DOHH2 (cell line): ENCODE measurements at regions not wholly inside any gene's neighbourhood (a gene's known extent, or its start where the extent isn't known, plus 50 kb on each side); places are given as distances from the start of the nearest gene placed in this dataset.

Experiments
- H3F3A ChIP-seq: fragments of 200-600 bp; sonication (generic), shearing (Covaris generic); 2 replicates; pipeline ENCODE4 v1.6.0; 2016; ENCODE audit warnings: antibody characterized with exemption, mild to moderate bottlenecking; ENCODE audit not compliant: control insufficient read depth, insufficient read depth
- H3K27ac ChIP-seq: fragments of 200-600 bp; sonication (generic); 2 replicates; pipeline ENCODE4 v1.5.1; 2014; ENCODE audit warnings: low read depth, mild to moderate bottlenecking, low read length, moderate library complexity
- H3K27me3 ChIP-seq: fragments of 200-600 bp; sonication (generic); 2 replicates; pipeline ENCODE4 v1.6.1; 2014; ENCODE audit warnings: mild to moderate bottlenecking, low read length, mixed read lengths; ENCODE audit not compliant: control insufficient read depth
- H3K36me3 ChIP-seq: fragments of 200-600 bp; sonication (generic); 2 replicates; pipeline ENCODE4 v1.6.1; 2014; ENCODE audit warnings: mild to moderate bottlenecking, low read length, moderate library complexity, mixed read lengths; ENCODE audit not compliant: control insufficient read depth
- H3K4me1 ChIP-seq: fragments of 200-600 bp; sonication (generic); 2 replicates; pipeline ENCODE4 v1.6.1; 2014; ENCODE audit warnings: mild to moderate bottlenecking, low read length, mixed read lengths; ENCODE audit not compliant: control insufficient read depth
- H3K4me2 ChIP-seq: fragments of 200-600 bp; sonication (generic); 2 replicates; pipeline ENCODE4 v1.6.0; 2014; ENCODE audit warnings: mild to moderate bottlenecking, low read length, moderate library complexity
- H3K4me3 ChIP-seq: fragments of 200-600 bp; sonication (generic); 2 replicates; pipeline ENCODE4 v1.5.1; 2014; ENCODE audit warnings: mild to moderate bottlenecking, low read length, mixed read lengths
- H3K79me2 ChIP-seq: fragments of 200-600 bp; sonication (generic); 2 replicates; pipeline ENCODE4 v1.6.1; 2014; ENCODE audit warnings: mild to moderate bottlenecking, low read length, mixed read lengths; ENCODE audit not compliant: control insufficient read depth
- H3K9me2 ChIP-seq: fragments of 200-600 bp; sonication (generic); replicated peaks from 2 replicates; pipeline ENCODE4 v1.6.1; 2014; ENCODE audit warnings: mild to moderate bottlenecking, low read length, mixed read lengths; ENCODE audit not compliant: control insufficient read depth
- H3K9me3 ChIP-seq: fragments of 200-600 bp; sonication (generic); 2 replicates; pipeline ENCODE4 v1.6.1; 2014; ENCODE audit warnings: antibody characterized with exemption, low read length, mixed read lengths; ENCODE audit not compliant: control insufficient read depth, insufficient read depth
- H4K20me1 ChIP-seq: fragments of 200-600 bp; sonication (generic); 2 replicates; pipeline ENCODE4 v1.6.0; 2014; ENCODE audit warnings: low read depth, mild to moderate bottlenecking, antibody characterized with exemption, low read length, moderate library complexity; ENCODE audit not compliant: control insufficient read depth, insufficient read depth
- CTCF ChIP-seq: fragments of 200-600 bp; sonication (generic); IDR thresholded peaks from one replicate; pipeline ENCODE4 v1.5.1; 2014; ENCODE audit warnings: antibody characterized with exemption, mild to moderate bottlenecking, low read depth, low read length; ENCODE audit not compliant: poor library complexity, severe bottlenecking
- EZH2phosphoT487 ChIP-seq: fragments of 200-600 bp; sonication (generic); IDR thresholded peaks from 2 replicates; pipeline ENCODE4 v1.6.1; 2017; ENCODE audit warnings: borderline replicate concordance, mild to moderate bottlenecking, antibody characterized with exemption, low read length, moderate library complexity, mixed read lengths

GRCh38 chr13:44768775-44769581, 192.8 kb upstream of the TSC22D1 start:
- Histone ChIP-seq H3K9me3 (no peaks in the 10 kb centered on the region), H3K79me2 (no peaks in the 10 kb centered on the region), H3K9me2 (no peaks in the 10 kb centered on the region), H4K20me1 (no peaks in the 10 kb centered on the region), H3K27ac (no peak overlapping the region), H3F3A (no peaks in the 10 kb centered on the region), H3K4me2 (no peak overlapping the region), H3K27me3 (no peaks in the 10 kb centered on the region; the same call in 1 of the 2 replicates), H3K4me3 (no peak overlapping the region), H3K36me3 (no peaks in the 10 kb centered on the region), H3K4me1 (no peaks in the 10 kb centered on the region)
- no peak for TF ChIP-seq CTCF
- TF ChIP-seq EZH2phosphoT487 = no peak

GRCh38 chr13:44768239-44768638, 192.1 kb upstream of the TSC22D1 start:
- H3K4me3 ChIP-seq = no peak overlapping the region
- H3K36me3 ChIP-seq = no peaks in the 10 kb centered on the region
- no peak for TF ChIP-seq EZH2phosphoT487
- no peak for TF ChIP-seq CTCF
- H3K9me3 ChIP-seq = no peaks in the 10 kb centered on the region
- no peaks in the 10 kb centered on the region for H3F3A ChIP-seq
- no peaks in the 10 kb centered on the region; the same call in 1 of the 2 replicates for H3K27me3 ChIP-seq
- H3K79me2 ChIP-seq = no peaks in the 10 kb centered on the region
- H3K4me1 ChIP-seq = no peaks in the 10 kb centered on the region
- H4K20me1 ChIP-seq = no peaks in the 10 kb centered on the region
- no peak overlapping the region for H3K27ac ChIP-seq
- no peak overlapping the region for H3K4me2 ChIP-seq
- H3K9me2 ChIP-seq = no peaks in the 10 kb centered on the region

- TF ChIP-seq EZH2phosphoT487 = no peak
- TF ChIP-seq CTCF = no peak
- Histone ChIP-seq H3K27ac (no peak overlapping the region), H3K4me1 (no peaks in the 10 kb centered on the region), H3K79me2 (no peaks in the 10 kb centered on the region), H3F3A (no peaks in the 10 kb centered on the region), H3K36me3 (no peaks in the 10 kb centered on the region), H4K20me1 (no peaks in the 10 kb centered on the region), H3K4me3 (no peak overlapping the region), H3K4me2 (no peak overlapping the region), H3K9me3 (no peaks in the 10 kb centered on the region), H3K9me2 (no peaks in the 10 kb centered on the region), H3K27me3 (no peaks in the 10 kb centered on the region; the same call in 1 of the 2 replicates)
Measured at GRCh38 chr13:44765001-44765471, 188.9 kb upstream of the TSC22D1 start.
